HPDE6-E6E7 (cell line): ENCODE measurements at regions not wholly inside any gene's neighbourhood (a gene's known extent, or its start where the extent isn't known, plus 50 kb on each side); places are given as distances from the start of the nearest gene placed in this dataset.

Source experiments
- DNase-seq: peaks from one replicate; pipeline ENCODE4 v3.0.0; 2011; ENCODE audit warnings: missing footprints; ENCODE audit errors: extremely low spot score

- DNase-seq, result no peak
Observed at GRCh38 chr12:115430636-115431035, 746.7 kb upstream of the TBX3 start.

- no peak for DNase-seq
Observed at GRCh38 chr12:115426732-115427131, 742.8 kb upstream of the TBX3 start.

GRCh38 chr12:115424003-115424402 lies 740.0 kb upstream of the TBX3 start:
- no peak for DNase-seq

GRCh38 chr12:115423546-115423987 lies 739.6 kb upstream of the TBX3 start:
- no peak for DNase-seq

GRCh38 chr12:115422845-115423545 lies 739.0 kb upstream of the TBX3 start:
- DNase-seq, result no peak

- DNase-seq, result no peak
Observed at GRCh38 chr12:115421796-115422709, 738.1 kb upstream of the TBX3 start.

GRCh38 chr12:115421350-115421749 lies 737.4 kb upstream of the TBX3 start:
- no peak for DNase-seq

GRCh38 chr12:115419145-115419646 lies 735.2 kb upstream of the TBX3 start:
- DNase-seq, result no peak

- DNase-seq, result no peak
Observed at GRCh38 chr12:115417610-115418009, 733.6 kb upstream of the TBX3 start.

- DNase-seq, result no peak
Observed at GRCh38 chr12:115416869-115417268, 732.9 kb upstream of the TBX3 start.

- no peak for DNase-seq
Observed at GRCh38 chr12:115413626-115414025, 729.7 kb upstream of the TBX3 start.

- DNase-seq, result no peak
Observed at GRCh38 chr12:115412831-115413230, 728.9 kb upstream of the TBX3 start.

- no peak for DNase-seq
Observed at GRCh38 chr12:115411121-115411520, 727.1 kb upstream of the TBX3 start.

- no peak for DNase-seq
Observed at GRCh38 chr12:115408642-115409041, 724.7 kb upstream of the TBX3 start.

- no peak for DNase-seq
Observed at GRCh38 chr12:115407723-115408122, 723.7 kb upstream of the TBX3 start.

GRCh38 chr12:115407036-115407435 lies 723.1 kb upstream of the TBX3 start:
- no peak for DNase-seq

GRCh38 chr12:115405471-115405860 lies 721.5 kb upstream of the TBX3 start:
- no peak for DNase-seq

- no peak for DNase-seq
Observed at GRCh38 chr12:115404761-115405470, 720.9 kb upstream of the TBX3 start.

- no peak for DNase-seq
Observed at GRCh38 chr12:115403689-115404088, 719.7 kb upstream of the TBX3 start.

GRCh38 chr12:115403253-115403652 lies 719.3 kb upstream of the TBX3 start:
- no peak for DNase-seq

GRCh38 chr12:115402443-115403180 lies 718.6 kb upstream of the TBX3 start:
- no peak for DNase-seq
